Urinary bladder (tissue), 3 donors: ENCODE measurements at regions not wholly inside any gene's neighbourhood (a gene's known extent, or its start where the extent isn't known, plus 50 kb on each side); places are given as distances from the start of the nearest gene placed in this dataset.

Source experiments
- DNase-seq: peaks from one replicate; pipeline ENCODE4 v3.0.0-alpha.2; 2015; ENCODE audit errors: extremely low spot score
- H3K27ac ChIP-seq: one replicate; pipeline ENCODE4 v1.5.1; 2013; ENCODE audit warnings: low read depth, mild to moderate bottlenecking, moderate library complexity
- H3K36me3 ChIP-seq: one replicate; pipeline ENCODE4 v1.6.1; 2013; ENCODE audit warnings: mild to moderate bottlenecking, moderate library complexity; ENCODE audit not compliant: insufficient read depth
- H3K4me1 ChIP-seq: one replicate; pipeline ENCODE4 v1.6.1; 2013; ENCODE audit warnings: mild to moderate bottlenecking, moderate library complexity; ENCODE audit not compliant: insufficient read depth
- H3K4me3 ChIP-seq: one replicate; pipeline ENCODE4 v1.5.1; 2013; ENCODE audit warnings: low read depth, low read length
- WGBS: extraction: QIAGEN DNeasy Blood & Tissue Kit; methylation state at CpG from one replicate; pipeline ENCODE4 v1.1.7; 2013; 5-methylcytosine and 5-hydroxymethylcytosine counted together
- donor health status: healthy with polysubstance abuse.
- donor health status: healthy.

DNA sequence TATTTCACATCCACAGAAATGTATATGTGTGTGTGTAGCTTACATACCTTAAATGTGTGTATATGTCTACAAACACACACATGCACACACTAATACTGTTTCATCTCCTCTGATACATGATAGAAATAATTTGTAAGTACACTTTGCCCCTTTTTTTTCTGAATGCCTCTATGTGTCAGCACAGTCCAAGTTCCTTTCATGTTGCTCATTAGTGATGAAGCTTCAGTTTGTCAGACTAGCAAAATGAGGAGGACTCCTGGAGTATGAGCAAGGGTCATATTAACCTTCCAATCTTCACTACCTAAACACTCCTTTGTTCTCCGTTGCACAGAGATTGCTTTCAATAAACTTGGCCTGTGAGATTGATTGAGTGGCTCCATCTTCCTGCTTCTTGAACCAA is 935.4 kb downstream of the MRPL39 start:
- no peak for DNase-seq
- no peaks in the 10 kb centered on the region for H3K4me1 ChIP-seq
- H3K36me3 ChIP-seq: no peaks in the 10 kb centered on the region
- H3K4me3 ChIP-seq: no peak overlapping the region
- 63% methylated on average over 1 of the region's 1 CpG for WGBS
- H3K27ac ChIP-seq: no peak overlapping the region

DNA sequence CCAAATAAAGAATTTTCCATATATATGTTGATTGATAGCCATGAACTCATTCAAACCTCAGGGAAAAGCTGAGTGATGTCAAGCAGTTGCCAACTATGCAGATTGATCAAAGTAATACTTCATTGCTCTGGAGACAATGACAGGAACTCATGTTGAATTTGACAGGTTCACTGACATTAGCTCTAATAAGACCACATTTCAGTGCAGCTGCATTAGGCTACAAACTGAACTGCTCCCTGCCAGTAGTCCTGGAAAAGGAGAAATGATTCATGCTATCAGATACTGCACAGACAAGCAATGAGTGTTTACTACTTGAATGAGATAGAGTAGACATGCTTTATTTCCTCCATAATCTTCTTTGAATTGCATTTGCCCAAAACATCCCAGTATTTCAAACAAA is 948.4 kb downstream of the MRPL39 start:
- Histone ChIP-seq H3K27ac (no peak overlapping the region), H3K36me3 (no peaks in the 10 kb centered on the region), H3K4me1 (no peaks in the 10 kb centered on the region), H3K4me3 (no peak overlapping the region)
- DNase-seq: no peak

DNA sequence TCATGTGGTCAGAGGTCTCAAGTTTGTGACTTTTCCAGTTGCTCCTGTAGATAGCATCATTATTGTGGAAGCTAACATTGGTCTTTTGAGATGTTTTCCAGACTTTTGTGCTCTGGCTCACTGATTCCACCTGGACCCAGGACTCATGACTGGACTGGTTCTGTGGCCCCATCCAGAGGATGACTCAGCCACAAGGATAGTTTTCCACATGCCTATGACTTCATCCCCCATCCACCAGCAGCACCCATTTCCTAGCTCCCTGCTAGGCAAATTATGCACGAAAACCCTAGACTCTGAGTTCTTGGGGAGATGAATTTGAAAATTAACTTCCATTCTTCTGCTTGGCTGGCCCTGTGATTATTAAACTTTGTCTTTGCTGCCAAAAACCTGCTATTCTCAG is 949.3 kb downstream of the MRPL39 start:
- Histone ChIP-seq H3K4me3 (no peak overlapping the region), H3K27ac (no peak overlapping the region), H3K4me1 (no peaks in the 10 kb centered on the region), H3K36me3 (no peaks in the 10 kb centered on the region)
- WGBS: 88% methylated on average over 1 of the region's 1 CpG
- DNase-seq: no peak

DNA sequence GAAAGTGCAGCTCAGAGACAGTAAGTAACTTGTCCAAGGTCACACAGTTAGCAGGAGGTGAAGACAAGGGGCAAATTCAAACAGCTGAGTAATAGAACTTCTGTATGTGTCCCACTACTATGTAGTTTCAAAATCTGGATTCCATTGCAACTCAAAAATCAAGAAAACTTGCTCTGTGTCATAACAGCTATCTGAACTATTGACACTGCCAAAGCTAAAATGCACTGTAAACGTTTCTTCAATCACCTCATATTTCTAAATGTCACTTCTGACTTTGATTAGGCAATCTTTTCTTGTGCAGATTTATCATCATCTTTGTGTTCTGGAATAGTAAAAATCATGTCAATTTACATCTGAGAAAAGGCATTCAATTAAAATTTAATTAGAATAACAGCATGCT is 957.6 kb downstream of the MRPL39 start:
- H3K4me1 ChIP-seq: no peaks in the 10 kb centered on the region
- WGBS: 14% methylated on average over 1 of the region's 1 CpG
- no peak for DNase-seq
- H3K27ac ChIP-seq: no peak overlapping the region
- H3K36me3 ChIP-seq: no peaks in the 10 kb centered on the region
- H3K4me3 ChIP-seq: no peak overlapping the region

DNA sequence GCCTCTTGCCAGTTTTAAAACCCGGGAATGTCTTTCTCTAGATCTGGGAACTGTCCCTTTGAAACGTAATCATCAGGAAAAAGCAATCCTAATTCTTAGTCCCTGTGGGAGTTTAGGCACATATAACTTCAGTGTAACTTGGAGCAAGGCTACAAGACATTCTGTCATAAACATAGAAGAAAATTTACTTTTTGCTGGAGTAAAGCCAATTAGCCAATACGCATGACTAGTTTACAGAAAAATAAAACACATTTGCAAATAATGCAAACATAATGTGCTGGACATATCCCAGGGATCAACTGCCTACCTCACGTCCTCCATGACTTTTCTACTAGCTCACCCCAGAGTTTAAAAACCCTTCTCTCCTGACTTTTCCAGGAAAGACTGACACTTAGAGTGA is 970.6 kb downstream of the MRPL39 start:
- no peak overlapping the region for H3K4me3 ChIP-seq
- no peak for DNase-seq
- H3K36me3 ChIP-seq: no peaks in the 10 kb centered on the region
- H3K27ac ChIP-seq: no peak overlapping the region
- 27% methylated on average over 4 of the region's 4 CpGs for WGBS
- no peaks in the 10 kb centered on the region for H3K4me1 ChIP-seq

DNA sequence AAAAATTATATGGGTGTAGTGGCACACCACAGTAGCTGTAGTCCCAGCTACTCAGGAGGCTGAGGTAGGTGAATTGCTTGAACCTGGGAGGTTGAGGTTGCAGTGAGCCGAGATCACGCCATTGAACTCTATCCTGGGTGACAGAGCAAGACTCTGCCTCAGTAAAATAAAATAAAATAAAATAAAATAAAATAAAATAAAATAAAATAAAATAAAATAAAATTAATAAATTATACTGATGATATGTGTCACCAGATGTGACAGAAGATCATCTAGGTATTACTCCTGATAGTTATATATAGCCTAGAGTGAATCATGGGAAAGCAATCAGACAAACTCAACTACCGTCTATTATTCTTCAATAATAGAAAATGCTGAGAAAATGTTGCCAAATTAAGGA is 972.5 kb downstream of the MRPL39 start:
- 90% methylated on average over 3 of the region's 3 CpGs for WGBS
- Histone ChIP-seq H3K4me1 (no peaks in the 10 kb centered on the region), H3K36me3 (no peaks in the 10 kb centered on the region), H3K27ac (no peak overlapping the region), H3K4me3 (no peak overlapping the region)
- no peak for DNase-seq

DNA sequence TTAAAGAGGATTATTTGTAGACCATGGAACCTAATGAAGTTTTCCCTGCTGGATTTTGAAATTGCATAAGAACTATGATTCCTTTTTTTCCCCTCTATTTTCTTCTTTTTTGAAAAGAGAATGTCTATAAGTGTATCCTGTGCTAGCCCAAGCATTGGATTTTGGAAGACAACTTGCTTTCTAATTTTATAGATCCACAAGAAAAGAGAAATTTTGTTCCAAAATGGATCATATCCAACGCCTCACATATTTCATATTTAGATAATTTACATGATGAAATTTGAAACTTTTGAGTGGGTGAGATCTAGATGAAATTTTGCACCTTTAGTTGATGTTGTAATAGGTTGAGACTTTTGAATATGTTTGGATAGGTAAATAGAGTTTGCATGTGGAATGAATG is 978.7 kb downstream of the MRPL39 start:
- Histone ChIP-seq H3K4me3 (no peak overlapping the region), H3K36me3 (no peaks in the 10 kb centered on the region), H3K4me1 (no peaks in the 10 kb centered on the region), H3K27ac (no peak overlapping the region)
- 59% methylated on average over 1 of the region's 1 CpG for WGBS
- DNase-seq: no peak

DNA sequence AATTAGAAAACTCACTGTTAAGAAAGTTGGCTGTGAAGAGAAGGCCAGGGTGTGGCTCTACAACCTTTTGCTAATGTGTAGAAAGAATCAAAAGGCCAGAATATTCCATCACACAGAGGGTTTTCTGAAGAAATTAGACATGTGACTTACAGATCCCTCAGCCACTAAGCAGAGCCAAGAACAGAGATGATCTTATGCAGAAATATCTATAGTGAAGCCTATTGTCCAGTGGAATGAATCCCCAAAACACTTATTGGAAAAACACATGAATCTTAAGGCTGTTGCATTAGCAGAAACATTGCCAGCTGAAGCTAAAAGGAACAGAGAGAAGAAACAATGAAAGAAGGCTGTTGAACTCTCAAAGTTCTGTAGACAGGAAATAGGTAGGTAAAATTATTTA is 979.2 kb downstream of the MRPL39 start:
- Histone ChIP-seq H3K36me3 (no peaks in the 10 kb centered on the region), H3K4me3 (no peak overlapping the region), H3K4me1 (no peaks in the 10 kb centered on the region), H3K27ac (no peak overlapping the region)
- DNase-seq: no peak

DNA sequence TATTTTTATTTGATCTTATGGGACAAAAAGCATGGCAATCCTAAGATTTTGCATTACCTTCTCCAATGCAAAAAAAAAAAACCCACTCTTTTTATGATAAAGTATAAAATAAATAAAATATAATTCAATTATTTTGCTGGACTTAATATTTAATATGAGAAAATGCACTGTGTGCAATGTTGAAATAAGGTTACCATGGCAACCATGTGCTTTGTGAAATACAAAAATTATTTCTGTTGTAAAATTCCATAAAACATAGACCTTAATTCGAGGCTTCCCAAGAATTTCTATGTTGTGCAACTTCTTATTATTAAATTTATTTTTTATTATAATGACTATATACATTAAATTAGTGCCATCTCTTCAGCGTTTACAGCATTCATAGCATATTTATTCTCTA is 989.5 kb downstream of the MRPL39 start:
- H3K36me3 ChIP-seq: no peaks in the 10 kb centered on the region
- WGBS: 73% methylated on average over 2 of the region's 2 CpGs
- DNase-seq: no peak
- H3K27ac ChIP-seq: no peak overlapping the region
- H3K4me1 ChIP-seq: no peaks in the 10 kb centered on the region
- no peak overlapping the region for H3K4me3 ChIP-seq

DNA sequence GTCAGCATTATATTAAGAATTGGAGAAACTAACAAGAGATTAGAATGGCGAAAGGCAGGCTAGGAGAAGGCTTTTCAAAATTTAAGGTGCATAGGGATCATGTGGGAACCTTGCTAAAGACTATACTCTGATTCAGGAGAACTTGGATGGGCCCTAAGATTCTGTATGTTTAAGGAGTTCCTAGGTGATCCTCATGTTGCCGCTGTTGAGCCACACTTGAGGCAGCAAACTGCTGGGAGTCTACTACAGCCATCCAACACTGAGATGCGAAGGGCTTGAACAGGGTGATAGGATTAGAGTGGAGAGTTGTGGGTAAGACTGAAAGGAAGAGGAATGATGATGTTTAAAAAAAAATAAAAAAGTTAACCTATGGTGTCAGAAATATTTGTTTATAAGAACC is 1013.2 kb downstream of the MRPL39 start:
- DNase-seq: no peak
- WGBS: 88% methylated on average over 3 of the region's 3 CpGs
- Histone ChIP-seq H3K27ac (no peak overlapping the region), H3K4me1 (no peaks in the 10 kb centered on the region), H3K4me3 (no peak overlapping the region), H3K36me3 (no peaks in the 10 kb centered on the region)

DNA sequence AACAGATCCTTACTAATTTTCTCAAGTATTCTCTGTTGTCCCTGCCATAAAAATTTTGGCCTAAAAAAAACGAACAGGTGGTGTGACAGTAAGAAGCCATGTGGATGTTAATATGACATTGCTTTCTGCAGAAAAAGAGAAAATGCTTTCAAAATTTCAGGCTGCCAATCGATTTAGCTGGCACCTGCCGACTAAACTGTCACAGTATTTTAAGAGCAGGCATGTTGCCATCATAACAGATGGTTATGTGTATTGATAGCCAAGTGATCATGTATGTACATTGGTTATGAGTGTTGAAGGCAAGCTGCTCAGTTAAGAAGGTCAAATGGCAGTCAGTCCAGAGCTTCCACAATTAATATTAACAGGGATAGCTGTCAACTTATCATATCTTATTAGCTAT is 1017.0 kb downstream of the MRPL39 start:
- DNase-seq: no peak
- 67% methylated on average over 3 of the region's 3 CpGs for WGBS
- Histone ChIP-seq H3K27ac (no peak overlapping the region), H3K4me1 (no peaks in the 10 kb centered on the region), H3K36me3 (no peaks in the 10 kb centered on the region), H3K4me3 (no peak overlapping the region)

DNA sequence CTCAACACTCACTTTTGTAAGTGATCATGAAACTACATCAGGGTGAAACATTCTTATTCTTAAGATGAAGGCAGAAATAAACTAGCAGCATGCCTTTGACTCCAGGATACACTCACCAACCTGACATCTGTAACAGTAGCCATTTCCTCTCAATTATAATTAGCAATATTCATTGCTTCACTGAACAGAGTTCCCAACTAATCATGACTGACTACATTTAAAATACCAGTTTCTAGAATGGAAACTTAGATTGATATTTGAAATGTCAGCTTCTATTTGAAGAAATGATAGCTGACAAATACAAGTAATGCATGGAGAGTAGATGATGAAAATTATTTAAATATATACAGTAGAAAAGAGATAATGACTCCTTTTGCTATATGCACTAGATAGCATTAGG is 1023.8 kb downstream of the MRPL39 start:
- no peak for DNase-seq
- Histone ChIP-seq H3K4me1 (no peaks in the 10 kb centered on the region), H3K36me3 (no peaks in the 10 kb centered on the region), H3K4me3 (no peak overlapping the region), H3K27ac (no peak overlapping the region)

DNA sequence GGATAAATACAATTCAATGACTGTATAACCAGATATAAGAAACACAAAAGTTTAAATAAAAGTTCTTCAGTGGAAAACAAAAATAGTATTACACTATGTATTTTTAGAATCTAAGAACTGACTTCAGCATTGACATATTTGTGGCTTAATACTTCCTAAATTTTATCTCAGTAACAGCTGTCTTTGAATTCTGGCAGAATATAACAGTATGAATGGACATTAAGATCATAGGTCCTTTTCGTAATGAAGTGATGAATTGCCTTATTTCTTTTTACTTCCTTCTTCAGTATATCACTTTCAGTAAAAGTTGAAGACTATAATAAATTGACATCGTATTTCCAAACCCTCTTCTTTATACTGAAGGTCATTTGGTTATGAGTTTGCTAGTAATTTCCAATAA is 1030.0 kb downstream of the MRPL39 start:
- WGBS: 72% methylated on average over 2 of the region's 2 CpGs
- Histone ChIP-seq H3K4me3 (no peak overlapping the region), H3K27ac (no peak overlapping the region), H3K36me3 (no peaks in the 10 kb centered on the region), H3K4me1 (no peaks in the 10 kb centered on the region)
- DNase-seq: no peak

DNA sequence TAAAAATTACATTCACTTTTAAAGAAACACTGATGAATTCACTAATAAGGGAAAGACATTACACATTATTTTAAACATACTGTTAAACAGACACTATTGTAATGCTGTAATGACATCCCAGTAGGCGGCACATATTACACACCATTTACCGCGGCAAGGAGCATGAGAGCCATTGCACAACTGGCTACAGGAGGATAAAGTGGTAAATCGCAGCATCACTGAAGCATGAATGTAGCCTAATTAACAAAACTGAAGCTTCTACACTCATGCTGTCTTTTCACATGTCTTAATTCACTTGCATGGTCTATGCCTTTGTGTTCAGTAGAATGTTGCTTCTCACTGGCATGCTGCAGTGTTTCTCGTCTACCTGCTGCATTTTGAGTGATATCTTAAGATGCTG is 1046.0 kb downstream of the MRPL39 start:
- no peak for DNase-seq
- Histone ChIP-seq H3K4me1 (no peaks in the 10 kb centered on the region), H3K27ac (no peak overlapping the region), H3K36me3 (no peaks in the 10 kb centered on the region), H3K4me3 (no peak overlapping the region)
- WGBS: 93% methylated on average over 5 of the region's 5 CpGs

DNA sequence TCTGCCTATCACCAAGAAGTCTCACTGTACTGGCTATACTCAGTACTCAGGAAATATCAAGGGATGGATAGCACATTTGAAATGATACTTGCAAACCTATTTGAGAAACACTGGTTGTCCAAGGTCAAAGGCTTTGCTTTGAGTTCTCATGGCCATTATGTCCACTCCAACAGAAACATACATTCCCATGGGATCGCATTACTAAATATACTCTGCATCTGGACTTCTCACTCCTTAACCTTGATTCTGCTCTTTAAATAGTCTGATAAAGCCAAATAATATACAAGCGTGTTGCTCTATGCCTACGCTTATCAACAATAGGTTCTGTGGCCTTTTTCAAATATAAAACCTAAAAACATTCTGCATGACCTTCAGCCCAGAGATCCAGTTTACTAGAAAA is 1054.8 kb downstream of the MRPL39 start:
- no peaks in the 10 kb centered on the region for H3K36me3 ChIP-seq
- H3K27ac ChIP-seq: no peak overlapping the region
- H3K4me3 ChIP-seq: no peak overlapping the region
- 63% methylated on average over 3 of the region's 3 CpGs for WGBS
- H3K4me1 ChIP-seq: no peaks in the 10 kb centered on the region
- DNase-seq: no peak
